A549 (cell line): ENCODE measurements at regions not wholly inside any gene's neighbourhood (a gene's known extent, or its start where the extent isn't known, plus 50 kb on each side); places are given as distances from the start of the nearest gene placed in this dataset.
A peak's percentile ranks its signal among the peaks of the same experiment; 100 is the strongest.

Experiments
- ATAC-seq, 2 experiments: fragments of 200-7000 bp in 1 of 2; fragments of >200 bp in 1 of 2; cut with Nextera tagmentation in 1 of 2; cut with Tn5 transposase in 1 of 2; 3 replicates each; pipeline versions ENCODE4 v1.8.0 to v1.9.1; 2018 to 2020; ENCODE audit warnings: mild to moderate bottlenecking in 1 of 2, moderate library complexity in 1 of 2
- CTCF ChIA-PET: fragments of 300-600 bp; sonication (Branson Sonifier 250); formaldehyde crosslinking; extraction: SDS; loops from one replicate; lab custom pipeline; 2021; ENCODE audit warnings: antibody characterized with exemption, inconsistent platforms; lab: Yijun Ruan, JAX
- POLR2A ChIA-PET: fragments of 350-600 bp; formaldehyde crosslinking; extraction: SDS; loops from one replicate; lab custom pipeline; 2021; ENCODE audit warnings: antibody characterized with exemption, inconsistent platforms; lab: Yijun Ruan, JAX
- DNase-seq, 2 experiments: peaks; one replicate each; pipeline versions ENCODE4 v3.0.0 to v3.0.0-alpha.2; 2011 to 2016; ENCODE audit warnings: low read depth in 1 of 2, low spot score in 1 of 2
- FAIRE-seq: peaks from 2 replicates; lab custom pipeline; 2011; peaks lifted over from hg19 to GRCh38; lab: Jason Lieb, UNC
- H3K27ac ChIP-seq, 2 experiments: fragments of >200 bp; sonication (Bioruptor Twin); formaldehyde crosslinking; 3 replicates each; pipeline ENCODE4 v1.5.1; 2016 to 2017
- H3K4me1 ChIP-seq: fragments of >200 bp; sonication (Bioruptor Twin); formaldehyde crosslinking; 3 replicates; pipeline ENCODE4 v1.6.1; 2016
- H3K4me2 ChIP-seq: fragments of >200 bp; sonication (Bioruptor Twin); formaldehyde crosslinking; 3 replicates; pipeline ENCODE4 v1.6.1; 2016
- H3K4me3 ChIP-seq: fragments of >200 bp; sonication (Bioruptor Twin); formaldehyde crosslinking; 3 replicates; pipeline ENCODE4 v1.5.1; 2016
- H3K9me3 ChIP-seq: fragments of >200 bp; sonication (Bioruptor Twin); formaldehyde crosslinking; 3 replicates; pipeline ENCODE4 v1.6.1; 2016
- FOXS1 ChIP-seq: fragments of 250-450 bp; sonication (Bioruptor Pico); IDR thresholded peaks from 2 replicates; pipeline ENCODE4 v1.5.0; 2020; ENCODE audit warnings: mild to moderate bottlenecking, moderate library complexity
- GATA3 ChIP-seq: IDR thresholded peaks from 2 replicates; pipeline ENCODE4 v1.6.1; 2012; ENCODE audit warnings: borderline replicate concordance
- RAD21 ChIP-seq, 2 experiments: fragments of >200 bp in 1 of 2; sonication (Bioruptor Twin) in 1 of 2; formaldehyde crosslinking in 1 of 2; IDR thresholded peaks in 1 of 2; conservative IDR thresholded peaks in 1 of 2; 2 replicates in 1 of 2; 3 replicates in 1 of 2; pipeline ENCODE4 v1.6.1; 2012 to 2018; ENCODE audit warnings: inconsistent platforms in 1 of 2
- RARB ChIP-seq: fragments of 250-450 bp; sonication (Bioruptor Pico); IDR thresholded peaks from 2 replicates; pipeline ENCODE4 v1.8.0; 2021; ENCODE audit warnings: mild to moderate bottlenecking, moderate library complexity
- SREBF2 ChIP-seq: fragments of 450-650 bp; IDR thresholded peaks from 2 replicates; pipeline ENCODE4 v1.6.1; 2014; ENCODE audit warnings: mild to moderate bottlenecking, moderate library complexity
- ZFP36 ChIP-seq: fragments of 450-650 bp; IDR thresholded peaks from 2 replicates; pipeline ENCODE4 v1.6.1; 2014; ENCODE audit warnings: borderline replicate concordance; ENCODE audit not compliant: partially characterized antibody
- WGBS: methylation state at CpG from one replicate; pipeline ENCODE4 v1.1.6; 2017; ENCODE audit errors: missing lambda C conversion rate; 5-methylcytosine and 5-hydroxymethylcytosine counted together
- small RNA-seq, 6 experiments: library from RNA; depleted of rRNA; stranded (forward); fragments of <200 nt; gene quantifications; one replicate each; pipeline ENCODE3, GENCODE V24; 2012

GRCh38 chr9:86405086-86405491 is 50.9 kb upstream of the TUT7 start:
- peak in 1 of 2 experiments; percentile 60 for DNase-seq
- ChIA-PET POLR2A (interaction anchor here (1.1 to 1.2 kb wide), 2 partner anchors 51 to 84 kb away, joined by 4 to 5 read pairs; partner anchors contain the start of gene TUT7), CTCF (interaction anchor here (0.7 to 2.6 kb wide), 4 partner anchors 10 to 52 kb away, joined by 3 to 21 read pairs (median 4); no protein-coding TSS in a partner anchor)
- no peak overlapping the region; the same call in 2 of the 3 replicates for H3K4me3 ChIP-seq
- H3K4me1 ChIP-seq, result peaks cover 31% of the 10 kb centered on the region
- H3K27ac ChIP-seq, result peak overlapping the region; percentile 72 to 79; a peak in 3 of 6 replicates
- FAIRE-seq, result peak; percentile 79
- no peaks in the 10 kb centered on the region for H3K9me3 ChIP-seq
- peak in 1 of 2 experiments; percentile 80; a peak in 3 of 6 replicates for ATAC-seq
- 39% methylated on average over 2 of the region's 2 CpGs for WGBS
- H3K4me2 ChIP-seq, result peak overlapping the region; percentile 88
- TF ChIP-seq ZFP36 (peak; percentile 44), RAD21 (conservative IDR thresholded peaks at IDR 0.05 in 1 of 2, IDR thresholded peaks at IDR 0.05 in 1 of 2) (no peak), RARB (CRISPR knock-in tag) (no peak), FOXS1 (CRISPR knock-in tag) (0 out of 2 replicates have a peak, but pooled peaks have one; percentile 24), SREBF2 (no peak), GATA3 (peak; percentile 65; the same call in 1 of the 2 replicates)

Small RNA genes in the stretch of these regions (small RNA-seq; reads per million reads assigned to genes)
- gene AL158828.1, result 0 reads per million in 6 experiments
- gene RNU2-36P, result 0.29 to 74.4 (median 3.7) reads per million in 6 experiments
